Mesenchymal stem cell (in vitro differentiated cells and primary cell): ENCODE measurements at regions not wholly inside any gene's neighbourhood (a gene's known extent, or its start where the extent isn't known, plus 50 kb on each side); places are given as distances from the start of the nearest gene placed in this dataset.
A peak's percentile ranks its signal among the peaks of the same experiment; 100 is the strongest.

Experiments
- DNase-seq: peaks from one replicate; pipeline ENCODE4 v3.0.0-alpha.2; 2013
- H2AFZ ChIP-seq: one replicate; pipeline ENCODE4 v1.6.1; 2013; ENCODE audit warnings: low read depth, mild to moderate bottlenecking, control low read depth, inconsistent platforms, low read length, moderate library complexity
- H2AK5ac ChIP-seq: 2 replicates; pipeline ENCODE4 v1.6.1; 2013; ENCODE audit warnings: low read length, moderate library complexity, mild to moderate bottlenecking, inconsistent platforms; ENCODE audit not compliant: severe bottlenecking
- H2BK120ac ChIP-seq: one replicate; pipeline ENCODE4 v1.6.1; 2013; ENCODE audit warnings: low read depth, mild to moderate bottlenecking, inconsistent platforms, low read length, moderate library complexity
- H2BK12ac ChIP-seq, 2 experiments: one replicate each; pipeline ENCODE4 v1.6.1; 2013; ENCODE audit warnings: inconsistent platforms in 2 of 2, low read length in 2 of 2, mild to moderate bottlenecking in 2 of 2, moderate library complexity in 2 of 2, control low read depth in 1 of 2
- H2BK15ac ChIP-seq: one replicate; pipeline ENCODE4 v1.6.1; 2013; ENCODE audit warnings: mild to moderate bottlenecking, low read depth, inconsistent platforms; ENCODE audit not compliant: poor library complexity, severe bottlenecking
- H2BK5ac ChIP-seq: 2 replicates; pipeline ENCODE4 v1.6.1; 2013; ENCODE audit warnings: low read depth, mild to moderate bottlenecking, low read length, control low read depth, inconsistent platforms; ENCODE audit not compliant: poor library complexity, severe bottlenecking
- H3K14ac ChIP-seq, 2 experiments: one replicate each; pipeline ENCODE4 v1.6.1; 2013; ENCODE audit warnings: inconsistent platforms in 2 of 2, low read length in 2 of 2, control low read depth in 1 of 2, mild to moderate bottlenecking in 1 of 2, moderate library complexity in 1 of 2
- H3K18ac ChIP-seq, 2 experiments: one replicate each; pipeline ENCODE4 v1.6.1; 2013; ENCODE audit warnings: inconsistent platforms in 2 of 2, low read length in 2 of 2, control low read depth in 1 of 2, low read depth in 1 of 2, mild to moderate bottlenecking in 1 of 2
- H3K23ac ChIP-seq, 2 experiments: one replicate each; pipeline ENCODE4 v1.6.1; 2013; ENCODE audit warnings: inconsistent platforms in 2 of 2, low read length in 2 of 2, mild to moderate bottlenecking in 2 of 2, moderate library complexity in 2 of 2, control low read depth in 1 of 2
- H3K27ac ChIP-seq: 2 replicates; pipeline ENCODE4 v1.5.1; 2013; ENCODE audit warnings: mild to moderate bottlenecking, moderate library complexity, low read length, control low read depth, inconsistent platforms; ENCODE audit not compliant: poor library complexity, severe bottlenecking
- H3K27me3 ChIP-seq, 2 experiments: 2 replicates each; pipeline versions ENCODE4 v1.6.1 to v1.7.0; 2013; ENCODE audit warnings: low read length in 2 of 2, mild to moderate bottlenecking in 2 of 2, moderate library complexity in 2 of 2, control low read depth in 1 of 2, inconsistent platforms in 1 of 2; ENCODE audit not compliant: control insufficient read depth in 1 of 2, insufficient read depth in 1 of 2
- H3K36me3 ChIP-seq, 2 experiments: 2 replicates each; pipeline versions ENCODE4 v1.6.1 to v1.7.0; 2013; ENCODE audit warnings: low read length in 2 of 2, control low read depth in 1 of 2, inconsistent platforms in 1 of 2, low read depth in 1 of 2, mild to moderate bottlenecking in 1 of 2; ENCODE audit not compliant: insufficient read depth in 2 of 2, control insufficient read depth in 1 of 2
- H3K4ac ChIP-seq, 2 experiments: one replicate each; pipeline ENCODE4 v1.6.1; 2013; ENCODE audit warnings: inconsistent platforms in 2 of 2, low read length in 2 of 2, mild to moderate bottlenecking in 2 of 2, moderate library complexity in 2 of 2, control low read depth in 1 of 2, low read depth in 1 of 2
- H3K4me1 ChIP-seq: 2 replicates; pipeline ENCODE4 v1.6.1; 2013; ENCODE audit warnings: low read depth, low read length, control low read depth; ENCODE audit not compliant: control insufficient read depth, insufficient read depth
- H3K4me2 ChIP-seq: 2 replicates; pipeline ENCODE4 v1.6.1; 2013; ENCODE audit warnings: low read length, mild to moderate bottlenecking, inconsistent platforms; ENCODE audit not compliant: poor library complexity, severe bottlenecking
- H3K4me3 ChIP-seq, 2 experiments: 2 replicates each; pipeline versions ENCODE4 v1.5.1 to v1.7.0; 2013; ENCODE audit warnings: low read length in 2 of 2, mild to moderate bottlenecking in 2 of 2, control low read depth in 1 of 2, low read depth in 1 of 2; ENCODE audit not compliant: insufficient read depth in 1 of 2
- H3K79me1 ChIP-seq: replicated peaks from 2 replicates; pipeline ENCODE4 v1.6.1; 2013; ENCODE audit warnings: mild to moderate bottlenecking, control low read depth, low read length, inconsistent platforms; ENCODE audit not compliant: poor library complexity, severe bottlenecking
- H3K9ac ChIP-seq: 2 replicates; pipeline ENCODE4 v1.7.0; 2013; ENCODE audit warnings: mild to moderate bottlenecking, low read length, moderate library complexity
- H3K9me3 ChIP-seq: 2 replicates; pipeline ENCODE4 v1.7.0; 2013; ENCODE audit warnings: mild to moderate bottlenecking, low read length; ENCODE audit not compliant: control insufficient read depth
- H4K8ac ChIP-seq: one replicate; pipeline ENCODE4 v1.6.1; 2013; ENCODE audit warnings: inconsistent platforms, mild to moderate bottlenecking, low read length, moderate library complexity
- H4K91ac ChIP-seq: one replicate; pipeline ENCODE4 v1.6.1; 2013; ENCODE audit warnings: mild to moderate bottlenecking, low read length, inconsistent platforms
- WGBS: methylation state at CpG from one replicate; pipeline ENCODE4 v1.1.7; 2013; ENCODE audit warnings: mixed read lengths; 5-methylcytosine and 5-hydroxymethylcytosine counted together

DNA sequence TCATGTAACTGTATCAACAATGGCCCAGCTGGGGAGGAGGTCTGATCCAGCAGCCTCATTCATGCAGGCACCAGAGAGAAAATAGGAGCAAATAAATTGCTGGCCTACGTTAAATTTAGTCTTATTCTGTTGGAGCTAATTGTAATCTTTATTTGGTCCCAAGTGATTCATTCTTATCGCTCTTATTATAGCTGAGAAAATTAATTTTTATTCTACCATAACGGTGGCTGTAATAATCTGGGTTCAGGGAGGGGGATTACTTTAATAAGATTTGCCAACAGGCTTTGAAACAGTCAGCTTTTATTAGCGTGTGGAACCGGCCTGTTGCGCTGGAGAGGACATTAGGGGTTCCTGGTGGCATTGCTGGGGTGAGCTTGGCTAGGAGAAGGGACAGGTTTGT, 254.9 kb downstream of the AACS start:
- 77% methylated on average over 5 of the region's 6 CpGs for WGBS

GRCh38 chr12:125324861-125325490, 259.7 kb downstream of the AACS start:
- no peak overlapping the region for H2BK5ac ChIP-seq
- no peaks in the 10 kb centered on the region for H3K36me3 ChIP-seq
- H3K18ac ChIP-seq = no peak overlapping the region
- no peak overlapping the region for H4K91ac ChIP-seq
- WGBS = 56% methylated on average over 8 of the region's 9 CpGs
- no peak overlapping the region for H2AFZ ChIP-seq
- H2BK120ac ChIP-seq = no peak overlapping the region
- no peak overlapping the region for H2BK15ac ChIP-seq
- H3K9me3 ChIP-seq = peaks cover 4% of the 10 kb centered on the region
- no peak overlapping the region for H3K27ac ChIP-seq
- no peak overlapping the region for H3K4me2 ChIP-seq
- H3K9ac ChIP-seq = no peak overlapping the region
- no peak overlapping the region for H3K4me3 ChIP-seq
- H3K27me3 ChIP-seq = peaks cover 0 to 6% of the 10 kb centered on the region in 2 experiments
- no peak overlapping the region for H2AK5ac ChIP-seq
- H2BK12ac ChIP-seq = no peak overlapping the region
- H3K23ac ChIP-seq = no peak overlapping the region
- no peaks in the 10 kb centered on the region for H3K4me1 ChIP-seq
- no peak overlapping the region for H3K14ac ChIP-seq
- H3K79me1 ChIP-seq = no peaks in the 10 kb centered on the region
- no peak for DNase-seq
- no peak overlapping the region for H4K8ac ChIP-seq
- no peak overlapping the region for H3K4ac ChIP-seq

More for the DNA sequence above, 254.9 kb downstream of the AACS start:
- Histone ChIP-seq H3K9ac (no peak overlapping the region), H3K79me1 (no peaks in the 10 kb centered on the region), H3K4me2 (no peak overlapping the region), H2BK12ac (no peak overlapping the region), H2AFZ (no peak overlapping the region), H3K23ac (no peak overlapping the region), H2BK15ac (no peak overlapping the region), H2AK5ac (no peak overlapping the region), H3K14ac (no peak overlapping the region), H3K4ac (no peak overlapping the region), H3K18ac (no peak overlapping the region), H2BK120ac (no peak overlapping the region), H3K9me3 (no peaks in the 10 kb centered on the region), H3K4me3 (no peak overlapping the region), H3K4me1 (no peaks in the 10 kb centered on the region), H3K36me3 (no peaks in the 10 kb centered on the region), H4K8ac (no peak overlapping the region), H4K91ac (no peak overlapping the region), H3K27me3 (no peaks in the 10 kb centered on the region), H3K27ac (no peak overlapping the region), H2BK5ac (no peak overlapping the region)
- no peak for DNase-seq

DNA sequence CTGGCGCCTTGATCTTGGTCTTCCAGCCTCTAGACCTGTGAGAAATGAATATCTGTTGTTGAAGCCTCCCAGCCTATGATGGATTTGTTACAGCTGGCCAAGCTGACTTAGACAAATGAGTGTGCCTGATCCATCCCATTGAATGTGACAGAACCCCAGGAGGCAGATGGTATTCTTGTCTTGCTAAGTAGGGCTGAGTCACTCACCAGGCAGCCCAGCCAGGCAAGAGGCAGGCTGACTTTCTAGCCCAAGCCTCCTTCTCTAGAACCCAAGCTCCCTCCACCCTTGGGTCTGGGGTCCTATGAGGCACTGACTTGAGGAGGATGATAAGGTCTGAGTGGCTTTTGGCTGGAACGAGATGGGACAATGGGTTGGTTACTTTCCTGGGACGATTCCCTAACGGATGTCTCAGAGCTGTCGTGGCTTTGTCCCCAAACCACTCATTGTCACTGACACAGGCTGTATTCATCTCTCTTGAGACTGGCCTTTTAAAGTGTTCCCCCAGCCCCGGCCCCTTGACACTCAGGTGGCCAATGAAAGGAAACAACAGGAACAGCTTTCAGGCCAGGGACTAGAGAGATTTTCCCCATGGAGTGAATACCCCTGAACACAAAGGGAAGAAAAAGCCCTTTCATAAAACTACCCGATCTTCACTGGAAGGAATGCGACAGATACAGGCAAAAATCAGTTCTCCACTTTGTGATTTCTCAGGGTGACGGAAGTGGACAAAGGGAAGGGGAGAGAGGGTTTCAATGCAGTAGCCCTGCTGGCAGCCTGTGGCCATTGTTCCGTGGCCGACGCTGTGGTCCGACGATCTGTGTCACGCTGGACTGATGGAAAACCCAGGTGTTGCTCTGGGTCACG, 264.2 kb downstream of the AACS start:
- Histone ChIP-seq H2BK5ac (no peak overlapping the region), H3K4me1 (no peaks in the 10 kb centered on the region), H3K27ac (no peak overlapping the region), H4K8ac (no peak overlapping the region), H4K91ac (no peak overlapping the region), H3K9ac (no peak overlapping the region), H3K4me3 (no peak overlapping the region), H2BK120ac (no peak overlapping the region), H3K79me1 (no peaks in the 10 kb centered on the region), H3K4me2 (no peak overlapping the region), H3K4ac (no peak overlapping the region), H3K23ac (no peak overlapping the region), H3K27me3 (peaks cover 0 to 6% of the 10 kb centered on the region in 2 experiments), H3K9me3 (peaks cover 4% of the 10 kb centered on the region), H2BK12ac (no peak overlapping the region), H2BK15ac (no peak overlapping the region), H3K18ac (no peak overlapping the region), H3K14ac (no peak overlapping the region), H2AFZ (no peak overlapping the region), H2AK5ac (no peak overlapping the region), H3K36me3 (no peaks in the 10 kb centered on the region)
- DNase-seq = no peak
- WGBS = 73% methylated on average over 16 of the region's 16 CpGs

DNA sequence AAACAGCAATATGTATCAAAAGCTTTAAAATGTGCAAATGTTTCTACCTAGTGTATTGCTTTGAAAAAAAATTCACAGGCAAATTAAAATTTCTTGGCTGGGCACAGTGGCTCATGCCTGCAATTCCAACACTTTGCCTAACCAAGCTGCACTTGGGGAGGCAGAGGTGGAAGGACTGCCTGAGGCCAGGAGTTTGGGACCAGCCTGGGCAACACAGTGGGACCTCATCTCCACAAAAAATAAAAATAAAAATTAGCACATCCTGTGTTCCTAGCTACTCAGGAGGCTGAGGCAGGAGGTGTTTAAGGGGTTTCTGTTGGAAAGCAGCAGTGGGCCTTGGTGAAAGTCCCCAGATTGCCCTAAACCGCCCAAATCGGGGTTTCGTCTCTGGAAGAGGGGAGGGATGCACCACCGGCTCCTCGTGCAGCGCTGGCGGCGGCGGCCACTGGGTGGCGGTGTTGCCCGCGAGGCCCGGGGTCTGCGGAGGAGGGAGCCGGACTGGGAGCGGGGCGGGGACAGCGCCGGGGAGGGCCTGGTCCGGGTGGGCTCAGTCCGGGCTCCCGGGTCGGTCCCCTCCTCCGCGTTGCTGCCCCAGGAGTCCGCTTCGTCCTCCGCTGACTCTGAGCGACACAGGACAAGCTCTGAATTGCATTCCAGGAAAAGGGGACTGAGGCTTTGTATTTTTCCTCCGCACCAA, 265.6 kb downstream of the AACS start:
- H3K23ac ChIP-seq = no peak overlapping the region
- no peak overlapping the region for H2AFZ ChIP-seq

More for the DNA sequence above, 265.6 kb downstream of the AACS start:
- H3K4me3 ChIP-seq = peak overlapping the region; percentile 41 to 81
- H3K14ac ChIP-seq = no peak overlapping the region
- WGBS = under 1% methylated on average over 24 of the region's 30 CpGs
- H3K79me1 ChIP-seq = no peaks in the 10 kb centered on the region
- peaks cover 4% of the 10 kb centered on the region for H3K9me3 ChIP-seq
- H2BK12ac ChIP-seq = no peak overlapping the region
- no peak overlapping the region for H3K4ac ChIP-seq
- H3K27me3 ChIP-seq = peaks cover 0 to 6% of the 10 kb centered on the region in 2 experiments
- no peak overlapping the region for H3K18ac ChIP-seq
- H2BK5ac ChIP-seq = no peak overlapping the region
- peak overlapping the region; percentile 67 for H3K4me2 ChIP-seq
- no peak overlapping the region for H2BK120ac ChIP-seq
- peak overlapping the region; percentile 89 for H3K9ac ChIP-seq
- H3K36me3 ChIP-seq = no peaks in the 10 kb centered on the region
- H3K4me1 ChIP-seq = no peaks in the 10 kb centered on the region
- H4K91ac ChIP-seq = no peak overlapping the region
- H4K8ac ChIP-seq = no peak overlapping the region
- no peak for DNase-seq
- no peak overlapping the region for H3K27ac ChIP-seq
- H2AK5ac ChIP-seq = no peak overlapping the region
- no peak overlapping the region for H2BK15ac ChIP-seq
